ENCODE measurements at regions not wholly inside any gene's neighbourhood (a gene's known extent, or its start where the extent isn't known, plus 50 kb on each side); places are given as distances from the start of the nearest gene placed in this dataset.

DNA sequence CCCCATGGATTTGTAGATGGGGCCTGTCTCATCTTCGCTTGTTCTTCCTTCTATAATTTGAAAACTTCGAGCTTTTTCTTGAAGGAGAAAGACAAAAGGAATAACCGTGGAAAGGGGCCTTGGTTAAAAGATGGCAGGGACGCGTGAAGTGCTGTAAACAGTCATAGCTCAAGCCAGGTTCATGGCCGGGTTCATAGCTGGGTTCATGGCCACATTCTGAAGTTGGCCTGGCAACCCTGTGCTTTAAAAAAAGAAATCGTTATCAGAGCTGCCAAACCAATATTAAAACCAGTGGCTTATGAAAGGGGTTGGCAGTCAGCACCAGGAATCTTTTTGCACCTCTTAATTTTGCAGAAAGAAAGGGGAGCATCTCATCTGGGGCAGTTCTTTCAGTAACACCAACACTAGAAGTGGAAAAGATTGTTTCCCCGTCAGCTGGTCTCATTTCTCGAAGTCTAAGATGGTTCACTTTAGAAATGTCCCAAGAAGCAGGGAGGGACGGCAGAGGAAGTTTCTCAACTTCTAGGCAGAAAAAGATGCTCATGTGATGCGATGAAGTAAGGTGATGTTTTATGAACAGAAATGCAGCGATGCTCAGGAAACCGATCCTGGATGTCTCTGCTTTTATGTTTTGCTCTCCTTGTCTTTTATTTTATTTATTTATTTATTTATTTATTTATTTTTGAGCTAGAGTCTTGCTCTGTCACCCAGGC, 193.1 kb upstream of the TBX3 start:
- Histone ChIP-seq H3K4me2 (ENCODE audit: low read length) (no peak overlapping the region), H3K4me1 (ENCODE audit: control insufficient read depth in 1 of 2, insufficient read depth in 2 of 2, low read length in 2 of 2) (no peaks in the 10 kb centered on the region), H3K9ac (ENCODE audit: low read length) (no peak overlapping the region), H3K9me3 (ENCODE audit: control insufficient read depth in 1 of 2, insufficient read depth in 1 of 2, low read depth in 1 of 2, low read length in 2 of 2) (no peaks in the 10 kb centered on the region), H4K20me1 (ENCODE audit: insufficient read depth) (no peaks in the 10 kb centered on the region), H3K36me3 (ENCODE audit: control insufficient read depth in 1 of 2, insufficient read depth in 2 of 2, low read length in 2 of 2) (no peaks in the 10 kb centered on the region), H3K79me2 (ENCODE audit: insufficient read depth, low read length) (no peaks in the 10 kb centered on the region), H3K9me2 (ENCODE audit: insufficient read depth) (no peaks in the 10 kb centered on the region), H3K27ac (ENCODE audit: low read depth, low read length) (no peak overlapping the region), H3K4me3 (replicated peaks in 1 of 2; ENCODE audit: low read depth in 1 of 2, low read length in 2 of 2) (no peak overlapping the region), H3K27me3 (ENCODE audit: insufficient read depth, low read length) (no peaks in the 10 kb centered on the region), H2AFZ (ENCODE audit: low read depth, low read length, poor library complexity, severe bottlenecking) (no peak overlapping the region)
- no TSS peak for BruUV-seq (replicated peaks)
- CTCF ChIA-PET, result no interaction called here
- intact Hi-C loops (cut with micrococcal nuclease), result no loop called here
- TF ChIP-seq EGR1 (IDR thresholded peaks at IDR 0.05; ENCODE audit: low read depth) (no peak), CEBPB (IDR thresholded peaks at IDR 0.05; ENCODE audit: low read depth) (no peak), CBX3 (IDR thresholded peaks at IDR 0.05; ENCODE audit: low read depth) (no peak), ZFX (IDR thresholded peaks at IDR 0.05) (no peak), ELF1 (IDR thresholded peaks at IDR 0.05; ENCODE audit: borderline replicate concordance, low read depth) (no peak), ZNF274 (IDR thresholded peaks at IDR 0.05; ENCODE audit: low read depth, low read length) (no peak), SRF (IDR thresholded peaks at IDR 0.05; ENCODE audit: low read depth) (no peak), FOSL1 (IDR thresholded peaks at IDR 0.05; ENCODE audit: low read depth) (no peak), POLR2A (IDR thresholded peaks at IDR 0.05; ENCODE audit: borderline replicate concordance, extremely low read depth, insufficient read depth, insufficient read length) (no peak), EZH2 (IDR thresholded peaks at IDR 0.05) (no peak), SIN3A (IDR thresholded peaks at IDR 0.05; ENCODE audit: low read depth) (no peak), YY1 (IDR thresholded peaks at IDR 0.05; ENCODE audit: extremely low read depth, insufficient replicate concordance, low read depth, low read length) (no peak), JUND (IDR thresholded peaks at IDR 0.05) (no peak)
- TF ChIP-seq, protein P1, sequence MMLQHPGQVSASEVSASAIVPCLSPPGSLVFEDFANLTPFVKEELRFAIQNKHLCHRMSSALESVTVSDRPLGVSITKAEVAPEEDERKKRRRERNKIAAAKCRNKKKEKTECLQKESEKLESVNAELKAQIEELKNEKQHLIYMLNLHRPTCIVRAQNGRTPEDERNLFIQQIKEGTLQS (IDR thresholded peaks at IDR 0.05), result no peak
- TF ChIP-seq, protein P2, sequence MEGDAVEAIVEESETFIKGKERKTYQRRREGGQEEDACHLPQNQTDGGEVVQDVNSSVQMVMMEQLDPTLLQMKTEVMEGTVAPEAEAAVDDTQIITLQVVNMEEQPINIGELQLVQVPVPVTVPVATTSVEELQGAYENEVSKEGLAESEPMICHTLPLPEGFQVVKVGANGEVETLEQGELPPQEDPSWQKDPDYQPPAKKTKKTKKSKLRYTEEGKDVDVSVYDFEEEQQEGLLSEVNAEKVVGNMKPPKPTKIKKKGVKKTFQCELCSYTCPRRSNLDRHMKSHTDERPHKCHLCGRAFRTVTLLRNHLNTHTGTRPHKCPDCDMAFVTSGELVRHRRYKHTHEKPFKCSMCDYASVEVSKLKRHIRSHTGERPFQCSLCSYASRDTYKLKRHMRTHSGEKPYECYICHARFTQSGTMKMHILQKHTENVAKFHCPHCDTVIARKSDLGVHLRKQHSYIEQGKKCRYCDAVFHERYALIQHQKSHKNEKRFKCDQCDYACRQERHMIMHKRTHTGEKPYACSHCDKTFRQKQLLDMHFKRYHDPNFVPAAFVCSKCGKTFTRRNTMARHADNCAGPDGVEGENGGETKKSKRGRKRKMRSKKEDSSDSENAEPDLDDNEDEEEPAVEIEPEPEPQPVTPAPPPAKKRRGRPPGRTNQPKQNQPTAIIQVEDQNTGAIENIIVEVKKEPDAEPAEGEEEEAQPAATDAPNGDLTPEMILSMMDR (IDR thresholded peaks at IDR 0.05 in 2 of 3, conservative IDR thresholded peaks at IDR 0.05 in 1 of 3; ENCODE audit: borderline replicate concordance in 1 of 3, insufficient read depth in 1 of 3, low read depth in 2 of 3, low read length in 2 of 3), result no peak
- TF ChIP-seq, protein P3, sequence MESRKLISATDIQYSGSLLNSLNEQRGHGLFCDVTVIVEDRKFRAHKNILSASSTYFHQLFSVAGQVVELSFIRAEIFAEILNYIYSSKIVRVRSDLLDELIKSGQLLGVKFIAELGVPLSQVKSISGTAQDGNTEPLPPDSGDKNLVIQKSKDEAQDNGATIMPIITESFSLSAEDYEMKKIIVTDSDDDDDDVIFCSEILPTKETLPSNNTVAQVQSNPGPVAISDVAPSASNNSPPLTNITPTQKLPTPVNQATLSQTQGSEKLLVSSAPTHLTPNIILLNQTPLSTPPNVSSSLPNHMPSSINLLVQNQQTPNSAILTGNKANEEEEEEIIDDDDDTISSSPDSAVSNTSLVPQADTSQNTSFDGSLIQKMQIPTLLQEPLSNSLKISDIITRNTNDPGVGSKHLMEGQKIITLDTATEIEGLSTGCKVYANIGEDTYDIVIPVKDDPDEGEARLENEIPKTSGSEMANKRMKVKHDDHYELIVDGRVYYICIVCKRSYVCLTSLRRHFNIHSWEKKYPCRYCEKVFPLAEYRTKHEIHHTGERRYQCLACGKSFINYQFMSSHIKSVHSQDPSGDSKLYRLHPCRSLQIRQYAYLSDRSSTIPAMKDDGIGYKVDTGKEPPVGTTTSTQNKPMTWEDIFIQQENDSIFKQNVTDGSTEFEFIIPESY (IDR thresholded peaks at IDR 0.05; ENCODE audit: extremely low read depth, insufficient replicate concordance, low read length), result no peak
- TF ChIP-seq, protein P4, sequence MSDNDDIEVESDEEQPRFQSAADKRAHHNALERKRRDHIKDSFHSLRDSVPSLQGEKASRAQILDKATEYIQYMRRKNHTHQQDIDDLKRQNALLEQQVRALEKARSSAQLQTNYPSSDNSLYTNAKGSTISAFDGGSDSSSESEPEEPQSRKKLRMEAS (IDR thresholded peaks at IDR 0.05), result no peak
- TF ChIP-seq, protein P5, sequence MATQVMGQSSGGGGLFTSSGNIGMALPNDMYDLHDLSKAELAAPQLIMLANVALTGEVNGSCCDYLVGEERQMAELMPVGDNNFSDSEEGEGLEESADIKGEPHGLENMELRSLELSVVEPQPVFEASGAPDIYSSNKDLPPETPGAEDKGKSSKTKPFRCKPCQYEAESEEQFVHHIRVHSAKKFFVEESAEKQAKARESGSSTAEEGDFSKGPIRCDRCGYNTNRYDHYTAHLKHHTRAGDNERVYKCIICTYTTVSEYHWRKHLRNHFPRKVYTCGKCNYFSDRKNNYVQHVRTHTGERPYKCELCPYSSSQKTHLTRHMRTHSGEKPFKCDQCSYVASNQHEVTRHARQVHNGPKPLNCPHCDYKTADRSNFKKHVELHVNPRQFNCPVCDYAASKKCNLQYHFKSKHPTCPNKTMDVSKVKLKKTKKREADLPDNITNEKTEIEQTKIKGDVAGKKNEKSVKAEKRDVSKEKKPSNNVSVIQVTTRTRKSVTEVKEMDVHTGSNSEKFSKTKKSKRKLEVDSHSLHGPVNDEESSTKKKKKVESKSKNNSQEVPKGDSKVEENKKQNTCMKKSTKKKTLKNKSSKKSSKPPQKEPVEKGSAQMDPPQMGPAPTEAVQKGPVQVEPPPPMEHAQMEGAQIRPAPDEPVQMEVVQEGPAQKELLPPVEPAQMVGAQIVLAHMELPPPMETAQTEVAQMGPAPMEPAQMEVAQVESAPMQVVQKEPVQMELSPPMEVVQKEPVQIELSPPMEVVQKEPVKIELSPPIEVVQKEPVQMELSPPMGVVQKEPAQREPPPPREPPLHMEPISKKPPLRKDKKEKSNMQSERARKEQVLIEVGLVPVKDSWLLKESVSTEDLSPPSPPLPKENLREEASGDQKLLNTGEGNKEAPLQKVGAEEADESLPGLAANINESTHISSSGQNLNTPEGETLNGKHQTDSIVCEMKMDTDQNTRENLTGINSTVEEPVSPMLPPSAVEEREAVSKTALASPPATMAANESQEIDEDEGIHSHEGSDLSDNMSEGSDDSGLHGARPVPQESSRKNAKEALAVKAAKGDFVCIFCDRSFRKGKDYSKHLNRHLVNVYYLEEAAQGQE (IDR thresholded peaks at IDR 0.05; ENCODE audit: low read depth), result no peak
- RAD21 ChIA-PET (ENCODE audit: low non-redundant PET in 1 of 2, low total read pairs in 2 of 2, uncharacterized antibody in 2 of 2, unreplicated experiment in 2 of 2), result no interaction called here
- no peak for ATAC-seq
- DNase-seq (ENCODE audit: low read depth, low spot score), result no peak
- POLR2A ChIA-PET, result no interaction called here

All from HCT116 (cell line).